Right lobe of liver (tissue), 4 donors: ENCODE measurements at regions not wholly inside any gene's neighbourhood (a gene's known extent, or its start where the extent isn't known, plus 50 kb on each side); places are given as distances from the start of the nearest gene placed in this dataset.

ENCODE experiments used
- CTCF ChIP-seq, 4 donors: fragments of 200-600 bp in 3 of 4; fragments of 450-650 bp in 1 of 4; IDR thresholded peaks; one replicate each; pipeline versions ENCODE4 v1.5.1 to v1.8.0; 2016 to 2022; ENCODE audit warnings: antibody characterized with exemption in 4 of 4, mild to moderate bottlenecking in 2 of 4
- POLR2A ChIP-seq: fragments of 450-650 bp; IDR thresholded peaks from one replicate; pipeline ENCODE4 v1.6.1; 2017; ENCODE audit warnings: antibody characterized with exemption, mild to moderate bottlenecking
- donor health status: DM: no; HTN: no; CAD: no.
- donor health status: DM: no; HTN: no; CAD: no.
- donor health status: DM: no; HTN: yes; CAD: no.

- TF ChIP-seq CTCF (IDR thresholded peaks at IDR 0.05) (no peak), POLR2A (no peak)
These were observed 309.9 kb downstream of the NKX6-1 start for GRCh38 chr4:84189144-84189543.
